Caco-2 (cell line): ENCODE measurements at regions not wholly inside any gene's neighbourhood (a gene's known extent, or its start where the extent isn't known, plus 50 kb on each side); places are given as distances from the start of the nearest gene placed in this dataset.
"Not testable (repeated sequence)": the region's sequence is repeated elsewhere in the genome, so short reads cannot be mapped to it uniquely, and the experiment has no call there.

Source experiments
- BruUV-seq: library from RNA; stranded (reverse); fragments of 400-500 nt; replicated peaks from 2 replicates; lab custom pipeline; 2021; lab: Mats Ljungman, UMichigan
- CTCF ChIA-PET: fragments of 300-600 bp; sonication (Branson Sonifier 250); formaldehyde crosslinking; loops from one replicate; lab custom pipeline; 2022; ENCODE audit warnings: antibody characterized with exemption; lab: Charles Lee
- POLR2A ChIA-PET: fragments of 300-600 bp; sonication (Branson Sonifier 250); formaldehyde crosslinking; loops from one replicate; lab custom pipeline; 2022; ENCODE audit warnings: antibody characterized with exemption; lab: Charles Lee
- DNase-seq, 2 experiments: peaks; one replicate each; pipeline versions ENCODE4 v3.0.0 to v3.0.0-alpha.2; 2020 to 2022
- H3K27me3 ChIP-seq: replicated peaks from 2 replicates; pipeline ENCODE4 v1.6.0; 2011; ENCODE audit warnings: low read length; ENCODE audit not compliant: control insufficient read depth, insufficient read depth
- H3K36me3 ChIP-seq: 2 replicates; pipeline ENCODE4 v1.5.1; 2011; ENCODE audit warnings: low read length; ENCODE audit not compliant: control insufficient read depth, insufficient read depth
- H3K4me1 ChIP-seq: fragments of 250-450 bp; sonication (Bioruptor Pico); 2 replicates; pipeline ENCODE4 v1.5.1; 2020; ENCODE audit warnings: mild to moderate bottlenecking
- H3K4me3 ChIP-seq: 2 replicates; pipeline ENCODE4 v1.5.1; 2011; ENCODE audit warnings: low read depth, mild to moderate bottlenecking, control low read depth, low read length
- H3K9me3 ChIP-seq: fragments of 250-450 bp; sonication (Bioruptor Pico); 2 replicates; pipeline ENCODE4 v1.5.1; 2020; ENCODE audit warnings: mild to moderate bottlenecking, moderate library complexity
- H3K27ac Mint-ChIP-seq: one replicate; pipeline ENCODE4 v1.8.0; 2022; ENCODE audit warnings: mixed read lengths; ENCODE audit not compliant: unreplicated experiment
- H3K27me3 Mint-ChIP-seq: one replicate; pipeline ENCODE4 v1.8.0; 2022; ENCODE audit warnings: mixed read lengths; ENCODE audit not compliant: insufficient read depth, unreplicated experiment
- H3K36me3 Mint-ChIP-seq: one replicate; pipeline ENCODE4 v1.8.0; 2022; ENCODE audit warnings: mild to moderate bottlenecking, mixed read lengths; ENCODE audit not compliant: insufficient read depth, unreplicated experiment
- H3K4me1 Mint-ChIP-seq: one replicate; pipeline ENCODE4 v1.8.0; 2022; ENCODE audit warnings: low read depth, mixed read lengths; ENCODE audit not compliant: unreplicated experiment
- H3K4me3 Mint-ChIP-seq: one replicate; pipeline ENCODE4 v1.8.0; 2022; ENCODE audit warnings: mild to moderate bottlenecking, moderate library complexity, mixed read lengths; ENCODE audit not compliant: unreplicated experiment
- H3K9me3 Mint-ChIP-seq: one replicate; pipeline ENCODE4 v1.8.0; 2022; ENCODE audit warnings: mixed read lengths; ENCODE audit not compliant: unreplicated experiment
- intact Hi-C: fragments of 100-400 bp; cut with micrococcal nuclease; formaldehyde crosslinking; loops from one replicate; pipeline ENCODE4 v1.10.0; 2022; ENCODE audit not compliant: unreplicated experiment
- TF ChIP-seq, protein P1 (sequence below), 2 experiments: fragments of 200-600 bp in 1 of 2; IDR thresholded peaks; 1 replicate in 1 of 2; 2 replicates in 1 of 2; pipeline versions ENCODE4 v1.5.1 to v1.8.0; 2011 to 2022; ENCODE audit warnings: antibody characterized with exemption in 1 of 2, control low read depth in 1 of 2, inconsistent platforms in 1 of 2, low read depth in 1 of 2, low read length in 1 of 2, mild to moderate bottlenecking in 1 of 2, moderate library complexity in 1 of 2; ENCODE audit not compliant: insufficient read depth in 1 of 2, severe bottlenecking in 1 of 2, unreplicated experiment in 1 of 2

DNA sequence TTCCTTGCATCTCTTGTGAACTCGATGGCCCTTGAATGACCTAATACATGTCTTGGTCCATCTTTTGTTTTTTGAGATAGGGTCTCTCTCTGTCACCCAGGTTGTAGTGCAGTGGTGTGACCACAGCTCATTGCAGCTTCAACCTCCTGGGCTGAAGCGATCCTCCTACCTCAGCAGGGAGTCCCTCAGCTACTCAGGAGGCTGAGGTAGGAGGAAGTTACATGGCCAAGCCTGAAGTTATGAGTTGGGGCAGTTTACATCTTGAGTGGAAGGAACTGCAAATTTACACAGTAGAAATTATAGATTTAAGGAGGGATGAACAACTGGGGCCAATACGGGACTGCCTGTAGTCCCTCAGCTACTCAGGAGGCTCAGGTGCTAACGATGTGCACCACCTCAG lies 97.2 kb upstream of the METTL14 start:
- DNase-seq = no peak
- H3K27me3 Mint-ChIP-seq = peaks cover 3% of the 10 kb centered on the region
- no peaks in the 10 kb centered on the region for H3K27me3 ChIP-seq
- no peak overlapping the region for H3K4me3 Mint-ChIP-seq
- intact Hi-C loops = no loop called here
- TF ChIP-seq, protein P1, sequence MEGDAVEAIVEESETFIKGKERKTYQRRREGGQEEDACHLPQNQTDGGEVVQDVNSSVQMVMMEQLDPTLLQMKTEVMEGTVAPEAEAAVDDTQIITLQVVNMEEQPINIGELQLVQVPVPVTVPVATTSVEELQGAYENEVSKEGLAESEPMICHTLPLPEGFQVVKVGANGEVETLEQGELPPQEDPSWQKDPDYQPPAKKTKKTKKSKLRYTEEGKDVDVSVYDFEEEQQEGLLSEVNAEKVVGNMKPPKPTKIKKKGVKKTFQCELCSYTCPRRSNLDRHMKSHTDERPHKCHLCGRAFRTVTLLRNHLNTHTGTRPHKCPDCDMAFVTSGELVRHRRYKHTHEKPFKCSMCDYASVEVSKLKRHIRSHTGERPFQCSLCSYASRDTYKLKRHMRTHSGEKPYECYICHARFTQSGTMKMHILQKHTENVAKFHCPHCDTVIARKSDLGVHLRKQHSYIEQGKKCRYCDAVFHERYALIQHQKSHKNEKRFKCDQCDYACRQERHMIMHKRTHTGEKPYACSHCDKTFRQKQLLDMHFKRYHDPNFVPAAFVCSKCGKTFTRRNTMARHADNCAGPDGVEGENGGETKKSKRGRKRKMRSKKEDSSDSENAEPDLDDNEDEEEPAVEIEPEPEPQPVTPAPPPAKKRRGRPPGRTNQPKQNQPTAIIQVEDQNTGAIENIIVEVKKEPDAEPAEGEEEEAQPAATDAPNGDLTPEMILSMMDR (IDR thresholded peaks at IDR 0.05; ENCODE audit: insufficient read depth in 1 of 2, low read depth in 1 of 2, low read length in 1 of 2, severe bottlenecking in 1 of 2, unreplicated experiment in 1 of 2) = no peak
- H3K9me3 Mint-ChIP-seq = peaks cover 10% of the 10 kb centered on the region
- peaks cover 11% of the 10 kb centered on the region for H3K4me1 Mint-ChIP-seq
- H3K27ac Mint-ChIP-seq = no peak overlapping the region
- peaks cover 5% of the 10 kb centered on the region for H3K4me1 ChIP-seq
- H3K4me3 ChIP-seq = no peak overlapping the region
- peaks cover 6% of the 10 kb centered on the region for H3K36me3 Mint-ChIP-seq
- no TSS peak for BruUV-seq
- ChIA-PET CTCF (no interaction called here), POLR2A (no interaction called here)
- no peaks in the 10 kb centered on the region for H3K36me3 ChIP-seq
- H3K9me3 ChIP-seq = no peaks in the 10 kb centered on the region

DNA sequence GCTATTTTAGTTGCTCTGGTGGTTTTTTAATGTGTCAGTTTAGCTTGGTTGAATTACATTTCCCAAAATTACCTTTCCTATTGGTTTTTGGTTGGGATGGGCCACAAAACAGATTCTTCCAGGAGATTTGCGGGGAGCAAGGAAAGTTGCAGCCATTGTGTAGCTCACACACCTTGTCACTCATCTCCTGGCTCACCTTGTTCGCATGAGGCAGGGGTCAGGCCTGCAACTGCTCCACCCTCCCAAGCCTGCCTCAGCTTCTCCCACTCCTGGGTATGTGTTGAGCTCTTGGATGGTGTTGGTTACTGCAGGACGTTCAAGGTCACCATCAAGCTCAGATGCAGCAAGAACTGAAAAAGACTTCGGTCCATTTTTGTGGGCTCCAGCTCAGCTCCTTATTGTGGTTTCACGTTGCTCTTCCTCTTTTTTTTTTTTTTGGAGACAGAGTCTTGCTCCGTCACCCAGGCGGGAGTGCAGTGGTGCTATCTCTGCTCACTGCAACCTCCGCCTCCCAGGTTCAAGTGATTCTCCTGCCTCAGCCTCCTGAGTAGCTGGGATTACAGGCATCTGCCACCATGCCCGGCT lies 95.6 kb upstream of the METTL14 start:
- Mint-ChIP-seq H3K4me3 (no peak overlapping the region), H3K9me3 (peaks cover 10% of the 10 kb centered on the region), H3K4me1 (peaks cover 11% of the 10 kb centered on the region), H3K36me3 (peaks cover 6% of the 10 kb centered on the region), H3K27me3 (peaks cover 3% of the 10 kb centered on the region), H3K27ac (no peak overlapping the region)
- Histone ChIP-seq H3K27me3 (no peaks in the 10 kb centered on the region), H3K4me3 (no peak overlapping the region), H3K9me3 (no peaks in the 10 kb centered on the region), H3K4me1 (peaks cover 5% of the 10 kb centered on the region), H3K36me3 (no peaks in the 10 kb centered on the region)
- DNase-seq = no peak
- TF ChIP-seq, protein P1 (IDR thresholded peaks at IDR 0.05; ENCODE audit: insufficient read depth in 1 of 2, low read depth in 1 of 2, low read length in 1 of 2, severe bottlenecking in 1 of 2, unreplicated experiment in 1 of 2) = no peak
- BruUV-seq = no TSS peak
- intact Hi-C loops = loop anchor here (2.0 kb wide), 1 partner anchor 95 kb away; the partner anchor contains the start of gene METTL14
- CTCF ChIA-PET = no interaction called here
- POLR2A ChIA-PET = no interaction called here

DNA sequence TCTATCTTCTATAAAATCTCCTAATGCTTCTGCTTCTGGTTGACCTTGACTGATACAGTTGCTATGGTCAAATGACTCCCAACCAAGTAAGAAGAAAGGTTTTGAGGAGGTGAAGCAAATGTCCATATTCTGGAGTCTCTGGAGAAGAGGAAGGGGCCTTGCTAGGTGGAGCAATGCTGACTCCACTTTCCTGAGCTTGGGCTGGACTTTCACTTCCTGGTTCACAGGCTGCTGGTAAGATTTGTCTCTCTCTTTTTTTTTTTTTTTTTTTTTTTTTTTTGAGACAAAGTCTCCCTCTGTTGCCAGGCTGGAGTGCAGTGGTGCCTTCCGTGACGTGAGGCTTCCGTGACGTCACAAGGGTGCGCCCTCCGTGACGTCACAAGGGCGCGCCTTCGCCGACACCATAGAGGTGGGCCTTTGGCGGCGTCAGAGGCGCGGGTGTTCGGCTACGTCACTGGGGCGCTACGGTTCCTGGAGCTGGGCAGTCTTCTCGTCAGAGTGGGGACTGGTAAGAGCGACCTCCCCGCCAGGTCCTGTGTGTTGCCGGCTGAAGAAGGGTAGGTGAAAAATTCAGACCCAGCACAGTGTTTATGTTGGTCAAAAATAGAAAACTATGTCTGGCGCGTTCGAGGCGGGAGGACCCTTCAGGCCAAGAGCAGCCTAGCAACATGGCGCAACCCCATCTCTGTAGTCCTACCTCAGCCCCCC lies 93.7 kb upstream of the METTL14 start:
- H3K27me3 Mint-ChIP-seq, H3K36me3 ChIP-seq, H3K9me3 ChIP-seq, CTCF ChIA-PET, H3K27me3 ChIP-seq, BruUV-seq, H3K4me1 ChIP-seq, H3K36me3 Mint-ChIP-seq: not testable (repeated sequence)
- Mint-ChIP-seq H3K27ac (peak overlapping the region; percentile 94), H3K4me1 (peaks cover 11% of the 10 kb centered on the region), H3K4me3 (peak overlapping the region; percentile 90), H3K9me3 (peaks cover 10% of the 10 kb centered on the region)
- intact Hi-C loops = loop anchor here (2.0 kb wide), 1 partner anchor 93 kb away; the partner anchor contains the start of gene METTL14
- H3K4me3 ChIP-seq = peak overlapping the region; percentile 49
- DNase-seq = peak; percentile 94 to 97
- POLR2A ChIA-PET = interaction anchor here (0.8 kb wide), 1 partner anchor 94 kb away, joined by 3 read pairs; the partner anchor contains the start of gene METTL14

DNA sequence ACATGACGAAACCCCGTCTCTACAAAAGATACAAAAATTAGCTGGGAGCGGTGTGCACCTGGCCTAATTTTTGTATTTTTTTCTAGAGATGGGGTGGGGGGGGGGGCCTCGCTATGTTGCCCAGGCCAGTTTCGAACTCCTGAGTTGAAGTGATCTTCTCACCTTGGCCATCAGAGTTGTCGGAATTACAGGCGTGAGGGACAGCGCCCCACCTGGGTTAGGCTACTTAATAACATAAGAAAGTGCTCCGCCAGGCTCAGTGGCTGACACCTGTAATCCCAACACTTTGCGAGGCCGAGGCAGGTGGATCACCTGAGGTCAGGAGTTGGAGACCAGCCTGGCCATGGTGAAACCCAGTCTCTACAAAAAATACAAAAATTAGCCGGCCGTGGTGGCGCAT lies 92.9 kb upstream of the METTL14 start:
- CTCF ChIA-PET, intact Hi-C loops, BruUV-seq, H3K4me1 ChIP-seq, H3K36me3 Mint-ChIP-seq, H3K36me3 ChIP-seq, H3K27me3 ChIP-seq, H3K27ac Mint-ChIP-seq, H3K9me3 ChIP-seq, H3K27me3 Mint-ChIP-seq, DNase-seq: not testable (repeated sequence)
- Mint-ChIP-seq H3K4me1 (peaks cover 11% of the 10 kb centered on the region), H3K4me3 (peak overlapping the region; percentile 90), H3K9me3 (peaks cover 10% of the 10 kb centered on the region)
- peak overlapping the region; percentile 49 for H3K4me3 ChIP-seq
- POLR2A ChIA-PET = interaction anchor here (0.8 kb wide), 1 partner anchor 93 kb away, joined by 3 read pairs; the partner anchor contains the start of gene METTL14

DNA sequence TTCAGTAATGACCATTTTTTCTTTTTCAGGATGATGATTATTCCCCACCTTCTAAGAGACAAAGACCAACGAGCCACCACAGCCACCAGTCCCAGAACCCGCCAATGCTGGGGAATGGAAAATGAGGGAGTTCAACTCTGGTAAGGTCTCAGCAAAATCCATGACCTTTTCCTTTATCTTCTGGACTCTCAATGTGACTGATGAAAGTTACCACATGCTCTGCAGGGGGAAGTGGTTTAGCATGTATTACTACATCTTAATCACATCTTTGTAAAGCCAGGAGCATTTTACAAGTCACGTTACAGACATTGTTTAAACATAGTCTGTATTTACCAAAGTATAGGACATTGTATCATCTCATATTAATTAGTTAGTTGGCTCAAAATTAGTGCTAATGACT lies 89.3 kb upstream of the METTL14 start:
- BruUV-seq, intact Hi-C loops, H3K4me3 Mint-ChIP-seq, H3K4me3 ChIP-seq, H3K27me3 Mint-ChIP-seq, H3K36me3 Mint-ChIP-seq, H3K36me3 ChIP-seq, H3K9me3 ChIP-seq, H3K4me1 ChIP-seq, H3K27ac Mint-ChIP-seq, H3K27me3 ChIP-seq, H3K9me3 Mint-ChIP-seq, DNase-seq, CTCF ChIA-PET, POLR2A ChIA-PET, H3K4me1 Mint-ChIP-seq: not testable (repeated sequence)
